GM12872 (cell line): ENCODE measurements at regions not wholly inside any gene's neighbourhood (a gene's known extent, or its start where the extent isn't known, plus 50 kb on each side); places are given as distances from the start of the nearest gene placed in this dataset.

Experiments used
- CTCF ChIP-seq: IDR thresholded peaks from 3 replicates; pipeline ENCODE4 v1.5.1; 2011; ENCODE audit warnings: low read depth, mild to moderate bottlenecking, low read length, moderate library complexity; ENCODE audit not compliant: insufficient read depth

- no peak for TF ChIP-seq CTCF
These were observed 297.4 kb upstream of the RTL1 start for GRCh38 chr14:101200650-101201516.

- no peak for TF ChIP-seq CTCF
These were observed 298.1 kb upstream of the RTL1 start for GRCh38 chr14:101201535-101202151.

- no peak for TF ChIP-seq CTCF
These were observed 299.3 kb upstream of the RTL1 start for GRCh38 chr14:101202627-101203404.

- TF ChIP-seq CTCF, result no peak
These were observed 303.0 kb upstream of the RTL1 start for GRCh38 chr14:101206556-101206955.

GRCh38 chr14:101207041-101207440 lies 303.5 kb upstream of the RTL1 start:
- TF ChIP-seq CTCF, result no peak

- TF ChIP-seq CTCF, result no peak
These were observed 304.4 kb upstream of the RTL1 start for GRCh38 chr14:101207897-101208296.

GRCh38 chr14:101209594-101209993 lies 306.1 kb upstream of the RTL1 start:
- no peak for TF ChIP-seq CTCF
